Gastroesophageal sphincter (tissue), 3 donors: ENCODE measurements at regions not wholly inside any gene's neighbourhood (a gene's known extent, or its start where the extent isn't known, plus 50 kb on each side); places are given as distances from the start of the nearest gene placed in this dataset.

Experiments used
- CTCF ChIP-seq, 4 experiments: fragments of 200-600 bp in 2 of 4; fragments of 450-650 bp in 2 of 4; sonication (generic) in 1 of 4; IDR thresholded peaks; one replicate each; pipeline ENCODE4 v1.5.1; 2017 to 2019; ENCODE audit warnings: antibody characterized with exemption in 4 of 4, mild to moderate bottlenecking in 2 of 4, moderate library complexity in 2 of 4
- POLR2A ChIP-seq, 2 donors: fragments of 450-650 bp; IDR thresholded peaks; one replicate each; pipeline ENCODE4 v1.6.1; 2017; ENCODE audit warnings: antibody characterized with exemption in 2 of 2, mild to moderate bottlenecking in 2 of 2, moderate library complexity in 1 of 2

GRCh38 chr7:84803979-84804378 lies 382.9 kb downstream of the SEMA3D start:
- TF ChIP-seq CTCF (IDR thresholded peaks at IDR 0.05) (no peak), POLR2A (IDR thresholded peaks at IDR 0.05) (no peak)
